Liver (tissue), 8 donors: ENCODE measurements at regions not wholly inside any gene's neighbourhood (a gene's known extent, or its start where the extent isn't known, plus 50 kb on each side); places are given as distances from the start of the nearest gene placed in this dataset.

Experiments used
- DNase-seq: peaks from one replicate; pipeline ENCODE4 v3.0.0-alpha.2; 2017; ENCODE audit warnings: low spot score
- H3K27ac ChIP-seq, 2 donors: one replicate each; pipeline ENCODE4 v1.7.0; 2013; ENCODE audit warnings: inconsistent platforms in 2 of 2, low read length in 2 of 2, control low read depth in 1 of 2, low read depth in 1 of 2, mild to moderate bottlenecking in 1 of 2
- H3K27me3 ChIP-seq, 4 donors: one replicate each; pipeline versions ENCODE4 v1.6.1 to v1.7.0; 2013; ENCODE audit warnings: low read length in 3 of 4, inconsistent platforms in 1 of 4, mild to moderate bottlenecking in 1 of 4, moderate library complexity in 1 of 4; ENCODE audit not compliant: control insufficient read depth in 4 of 4, insufficient read depth in 4 of 4
- H3K36me3 ChIP-seq, 4 donors: one replicate each; pipeline versions ENCODE4 v1.6.1 to v1.7.0; 2013; ENCODE audit warnings: low read length in 3 of 4, mild to moderate bottlenecking in 3 of 4, low read depth in 1 of 4, moderate library complexity in 1 of 4; ENCODE audit not compliant: control insufficient read depth in 4 of 4, insufficient read depth in 3 of 4
- H3K4me1 ChIP-seq, 4 donors: one replicate each; pipeline versions ENCODE4 v1.6.1 to v1.7.0; 2013; ENCODE audit warnings: low read length in 3 of 4, mild to moderate bottlenecking in 3 of 4, moderate library complexity in 1 of 4; ENCODE audit not compliant: control insufficient read depth in 4 of 4, insufficient read depth in 4 of 4
- H3K4me3 ChIP-seq, 3 donors: one replicate each; pipeline versions ENCODE4 v1.6.1 to v1.7.0; 2013; ENCODE audit warnings: low read length in 3 of 3, control low read depth in 1 of 3, low read depth in 1 of 3, mild to moderate bottlenecking in 1 of 3
- H3K9ac ChIP-seq, 2 donors: one replicate each; pipeline ENCODE4 v1.7.0; 2013; ENCODE audit warnings: low read length in 2 of 2, mild to moderate bottlenecking in 2 of 2, moderate library complexity in 2 of 2, control low read depth in 1 of 2, low read depth in 1 of 2
- H3K9me3 ChIP-seq, 4 donors: one replicate each; pipeline versions ENCODE4 v1.6.1 to v1.7.0; 2013; ENCODE audit warnings: low read length in 3 of 4; ENCODE audit not compliant: control insufficient read depth in 4 of 4
- ATF3 ChIP-seq: IDR thresholded peaks from 2 replicates; pipeline ENCODE4 v1.6.1; 2016; ENCODE audit warnings: antibody characterized with exemption
- CTCF ChIP-seq: fragments of 150-350 bp; IDR thresholded peaks from 2 replicates; pipeline ENCODE4 v1.5.1; 2017; ENCODE audit warnings: improper control_type of control experiment, low read depth, low read length; ENCODE audit not compliant: missing input control
- EGR1 ChIP-seq, 2 donors: IDR thresholded peaks; 2 replicates each; pipeline ENCODE4 v1.6.1; 2016 to 2018; ENCODE audit warnings: antibody characterized with exemption in 2 of 2, low read depth in 2 of 2
- FOXA1 ChIP-seq: IDR thresholded peaks from 2 replicates; pipeline ENCODE4 v1.6.1; 2016; ENCODE audit warnings: antibody characterized with exemption
- FOXA2 ChIP-seq: IDR thresholded peaks from 2 replicates; pipeline ENCODE4 v1.6.1; 2016; ENCODE audit warnings: antibody characterized with exemption
- GABPA ChIP-seq, 2 donors: IDR thresholded peaks in 1 of 2; conservative IDR thresholded peaks in 1 of 2; 2 replicates each; pipeline ENCODE4 v1.6.1; 2016; ENCODE audit warnings: antibody characterized with exemption in 2 of 2, mild to moderate bottlenecking in 1 of 2, moderate library complexity in 1 of 2
- HNF4A ChIP-seq, 2 donors: conservative IDR thresholded peaks; 2 replicates each; pipeline ENCODE4 v1.6.1; 2016; ENCODE audit warnings: antibody characterized with exemption in 2 of 2, mild to moderate bottlenecking in 2 of 2
- HNF4G ChIP-seq: IDR thresholded peaks from 2 replicates; pipeline ENCODE4 v1.6.1; 2016; ENCODE audit warnings: antibody characterized with exemption
- JUND ChIP-seq, 2 donors: IDR thresholded peaks; 2 replicates each; pipeline ENCODE4 v1.6.1; 2016; ENCODE audit warnings: antibody characterized with exemption in 2 of 2
- NR2F2 ChIP-seq: IDR thresholded peaks from 2 replicates; pipeline ENCODE4 v1.6.1; 2016; ENCODE audit warnings: antibody characterized with exemption
- RAD21 ChIP-seq, 2 donors: IDR thresholded peaks; 2 replicates each; pipeline ENCODE4 v1.6.1; 2016; ENCODE audit warnings: antibody characterized with exemption in 2 of 2, mild to moderate bottlenecking in 2 of 2
- RXRA ChIP-seq, 2 donors: IDR thresholded peaks; 2 replicates each; pipeline ENCODE4 v1.6.1; 2017 to 2018; ENCODE audit warnings: antibody characterized with exemption in 2 of 2, mild to moderate bottlenecking in 1 of 2
- SP1 ChIP-seq: IDR thresholded peaks from 2 replicates; pipeline ENCODE4 v1.6.1; 2018; ENCODE audit warnings: antibody characterized with exemption, mild to moderate bottlenecking
- TAF1 ChIP-seq: conservative IDR thresholded peaks from 2 replicates; pipeline ENCODE4 v1.6.1; 2016; ENCODE audit warnings: antibody characterized with exemption, mild to moderate bottlenecking
- YY1 ChIP-seq: IDR thresholded peaks from 2 replicates; pipeline ENCODE4 v1.6.1; 2016; ENCODE audit warnings: antibody characterized with exemption, mild to moderate bottlenecking
- ZBTB33 ChIP-seq: IDR thresholded peaks from 2 replicates; pipeline ENCODE4 v1.6.1; 2016; ENCODE audit warnings: antibody characterized with exemption
- WGBS: extraction: QIAGEN DNeasy Blood & Tissue Kit; methylation state at CpG from one replicate; pipeline ENCODE4 v1.1.7; 2013; 5-methylcytosine and 5-hydroxymethylcytosine counted together
- TF ChIP-seq, protein P1 (sequence below): IDR thresholded peaks from 2 replicates; pipeline ENCODE4 v1.6.1; 2016; ENCODE audit warnings: antibody characterized with exemption, mild to moderate bottlenecking
- TF ChIP-seq, protein P2 (sequence below): IDR thresholded peaks from 2 replicates; pipeline ENCODE4 v1.6.1; 2016; ENCODE audit warnings: antibody characterized with exemption
- donor health status: healthy.
- donor health status: healthy.
- donor health status: healthy.
- donor health status: healthy.
- donor health status: healthy.

DNA sequence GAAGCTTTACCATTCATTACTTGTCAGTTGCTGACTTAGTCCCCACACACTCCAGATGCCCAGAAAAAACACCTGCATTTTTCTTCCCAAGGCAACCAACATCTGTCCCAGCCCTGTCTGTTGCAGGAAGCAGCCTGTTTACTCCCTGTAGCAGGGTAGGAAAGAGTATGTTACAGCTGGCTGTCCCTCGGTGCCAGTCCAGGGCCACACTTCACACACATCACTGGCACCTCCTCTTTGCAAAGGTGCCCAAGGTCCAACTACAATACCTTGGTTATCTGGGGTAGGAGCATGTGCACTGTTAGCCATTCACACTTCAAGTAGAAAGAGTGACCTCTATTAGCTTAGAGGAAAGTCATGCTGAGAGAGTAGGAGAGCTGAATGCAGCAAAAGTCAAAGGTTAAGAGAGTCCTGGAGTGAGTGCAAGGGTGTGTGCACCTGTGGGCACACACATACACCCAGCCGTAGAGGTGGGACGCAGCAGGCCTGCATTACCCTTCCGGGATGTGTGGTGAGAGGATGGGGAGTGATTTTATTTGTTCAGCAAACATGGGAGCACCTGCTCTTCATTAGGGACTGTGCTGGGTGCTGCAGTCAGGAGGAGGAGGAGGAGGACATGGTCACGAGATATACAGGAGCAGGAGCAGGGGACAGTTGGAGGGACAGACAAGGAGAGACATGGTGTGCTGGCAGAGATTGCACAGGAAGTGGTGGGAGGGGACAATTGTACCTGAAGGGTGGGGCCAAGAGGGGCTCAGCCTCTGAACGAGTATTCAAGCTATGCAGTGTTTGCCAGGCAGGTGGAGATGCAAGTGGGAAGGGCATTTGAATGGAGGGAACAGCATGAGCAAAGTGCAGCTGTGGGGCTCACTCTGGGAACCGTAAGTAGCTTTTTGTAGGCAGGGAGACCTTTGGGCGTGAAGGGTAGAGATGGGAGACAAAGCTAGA is 69.8 kb downstream of the TSN start:
- DNase-seq = no peak
- Histone ChIP-seq H3K36me3 (no peaks in the 10 kb centered on the region), H3K9me3 (no peaks in the 10 kb centered on the region), H3K4me3 (no peak overlapping the region), H3K27ac (no peak overlapping the region), H3K9ac (no peak overlapping the region), H3K27me3 (no peaks in the 10 kb centered on the region), H3K4me1 (no peaks in the 10 kb centered on the region)
- WGBS = 62% methylated on average over 8 of the region's 8 CpGs
- no peak for TF ChIP-seq RAD21 (IDR thresholded peaks at IDR 0.05)

DNA sequence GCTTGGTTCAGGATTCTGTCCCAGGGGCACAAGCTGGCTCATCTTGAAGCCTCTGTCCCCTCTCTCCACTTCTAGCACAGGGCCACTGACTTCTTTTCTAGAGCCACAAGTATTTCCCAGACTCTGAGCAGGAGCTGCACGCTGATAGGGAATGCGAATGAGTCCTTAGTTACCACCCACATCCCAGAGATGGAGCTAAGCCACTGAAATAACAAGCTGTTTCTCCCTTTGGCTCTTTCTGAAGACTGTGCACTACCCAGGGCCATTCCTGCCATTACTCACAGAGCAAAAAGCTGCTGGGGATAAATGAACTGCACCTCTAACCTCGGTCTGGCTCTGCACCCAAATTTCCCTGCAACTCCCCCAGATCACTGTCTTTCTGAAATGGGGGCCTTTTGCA is 70.6 kb downstream of the TSN start:
- H3K4me1 ChIP-seq = no peaks in the 10 kb centered on the region
- no peak overlapping the region for H3K4me3 ChIP-seq
- no peak for DNase-seq
- H3K36me3 ChIP-seq = no peaks in the 10 kb centered on the region
- no peaks in the 10 kb centered on the region for H3K27me3 ChIP-seq
- no peaks in the 10 kb centered on the region for H3K9me3 ChIP-seq
- WGBS = 75% methylated on average over 3 of the region's 3 CpGs
- no peak for TF ChIP-seq HNF4A (conservative IDR thresholded peaks at IDR 0.05)
- no peak for TF ChIP-seq EGR1 (IDR thresholded peaks at IDR 0.05; ENCODE audit: low read depth in 2 of 2)
- no peak for TF ChIP-seq FOXA1
- no peak for TF ChIP-seq NR2F2
- TF ChIP-seq RAD21 (IDR thresholded peaks at IDR 0.05) = no peak
- no peak for TF ChIP-seq GABPA (IDR thresholded peaks at IDR 0.05 in 1 of 2, conservative IDR thresholded peaks at IDR 0.05 in 1 of 2)
- TF ChIP-seq, protein P1, sequence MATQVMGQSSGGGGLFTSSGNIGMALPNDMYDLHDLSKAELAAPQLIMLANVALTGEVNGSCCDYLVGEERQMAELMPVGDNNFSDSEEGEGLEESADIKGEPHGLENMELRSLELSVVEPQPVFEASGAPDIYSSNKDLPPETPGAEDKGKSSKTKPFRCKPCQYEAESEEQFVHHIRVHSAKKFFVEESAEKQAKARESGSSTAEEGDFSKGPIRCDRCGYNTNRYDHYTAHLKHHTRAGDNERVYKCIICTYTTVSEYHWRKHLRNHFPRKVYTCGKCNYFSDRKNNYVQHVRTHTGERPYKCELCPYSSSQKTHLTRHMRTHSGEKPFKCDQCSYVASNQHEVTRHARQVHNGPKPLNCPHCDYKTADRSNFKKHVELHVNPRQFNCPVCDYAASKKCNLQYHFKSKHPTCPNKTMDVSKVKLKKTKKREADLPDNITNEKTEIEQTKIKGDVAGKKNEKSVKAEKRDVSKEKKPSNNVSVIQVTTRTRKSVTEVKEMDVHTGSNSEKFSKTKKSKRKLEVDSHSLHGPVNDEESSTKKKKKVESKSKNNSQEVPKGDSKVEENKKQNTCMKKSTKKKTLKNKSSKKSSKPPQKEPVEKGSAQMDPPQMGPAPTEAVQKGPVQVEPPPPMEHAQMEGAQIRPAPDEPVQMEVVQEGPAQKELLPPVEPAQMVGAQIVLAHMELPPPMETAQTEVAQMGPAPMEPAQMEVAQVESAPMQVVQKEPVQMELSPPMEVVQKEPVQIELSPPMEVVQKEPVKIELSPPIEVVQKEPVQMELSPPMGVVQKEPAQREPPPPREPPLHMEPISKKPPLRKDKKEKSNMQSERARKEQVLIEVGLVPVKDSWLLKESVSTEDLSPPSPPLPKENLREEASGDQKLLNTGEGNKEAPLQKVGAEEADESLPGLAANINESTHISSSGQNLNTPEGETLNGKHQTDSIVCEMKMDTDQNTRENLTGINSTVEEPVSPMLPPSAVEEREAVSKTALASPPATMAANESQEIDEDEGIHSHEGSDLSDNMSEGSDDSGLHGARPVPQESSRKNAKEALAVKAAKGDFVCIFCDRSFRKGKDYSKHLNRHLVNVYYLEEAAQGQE = no peak
- TF ChIP-seq ZBTB33 = no peak
- no peak for TF ChIP-seq RXRA (IDR thresholded peaks at IDR 0.05)
- no peak for TF ChIP-seq CTCF
- TF ChIP-seq YY1 = no peak
- TF ChIP-seq SP1 = no peak
- TF ChIP-seq HNF4G = no peak
- no peak for TF ChIP-seq JUND (IDR thresholded peaks at IDR 0.05)
- no peak for TF ChIP-seq TAF1
- no peak for TF ChIP-seq FOXA2
- TF ChIP-seq, protein P2, sequence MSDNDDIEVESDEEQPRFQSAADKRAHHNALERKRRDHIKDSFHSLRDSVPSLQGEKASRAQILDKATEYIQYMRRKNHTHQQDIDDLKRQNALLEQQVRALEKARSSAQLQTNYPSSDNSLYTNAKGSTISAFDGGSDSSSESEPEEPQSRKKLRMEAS = no peak
- TF ChIP-seq ATF3 = no peak
- H3K27ac ChIP-seq = no peak overlapping the region
- H3K9ac ChIP-seq = no peak overlapping the region
